GM10266 (cell line): ENCODE measurements at regions not wholly inside any gene's neighbourhood (a gene's known extent, or its start where the extent isn't known, plus 50 kb on each side); places are given as distances from the start of the nearest gene placed in this dataset.

Experiments used
- DNase-seq: peaks from one replicate; pipeline ENCODE4 v3.0.0; 2012; ENCODE audit errors: extremely low spot score
- CTCF ChIP-seq: IDR thresholded peaks from 2 replicates; pipeline ENCODE4 v1.5.1; 2012; ENCODE audit warnings: mild to moderate bottlenecking, low read depth; ENCODE audit not compliant: control insufficient read depth, insufficient read depth; ENCODE audit errors: missing control alignments

- DNase-seq = no peak
- TF ChIP-seq CTCF = no peak
These were observed 79.5 kb upstream of the GPC1 start for GRCh38 chr2:240355962-240356361.

DNA sequence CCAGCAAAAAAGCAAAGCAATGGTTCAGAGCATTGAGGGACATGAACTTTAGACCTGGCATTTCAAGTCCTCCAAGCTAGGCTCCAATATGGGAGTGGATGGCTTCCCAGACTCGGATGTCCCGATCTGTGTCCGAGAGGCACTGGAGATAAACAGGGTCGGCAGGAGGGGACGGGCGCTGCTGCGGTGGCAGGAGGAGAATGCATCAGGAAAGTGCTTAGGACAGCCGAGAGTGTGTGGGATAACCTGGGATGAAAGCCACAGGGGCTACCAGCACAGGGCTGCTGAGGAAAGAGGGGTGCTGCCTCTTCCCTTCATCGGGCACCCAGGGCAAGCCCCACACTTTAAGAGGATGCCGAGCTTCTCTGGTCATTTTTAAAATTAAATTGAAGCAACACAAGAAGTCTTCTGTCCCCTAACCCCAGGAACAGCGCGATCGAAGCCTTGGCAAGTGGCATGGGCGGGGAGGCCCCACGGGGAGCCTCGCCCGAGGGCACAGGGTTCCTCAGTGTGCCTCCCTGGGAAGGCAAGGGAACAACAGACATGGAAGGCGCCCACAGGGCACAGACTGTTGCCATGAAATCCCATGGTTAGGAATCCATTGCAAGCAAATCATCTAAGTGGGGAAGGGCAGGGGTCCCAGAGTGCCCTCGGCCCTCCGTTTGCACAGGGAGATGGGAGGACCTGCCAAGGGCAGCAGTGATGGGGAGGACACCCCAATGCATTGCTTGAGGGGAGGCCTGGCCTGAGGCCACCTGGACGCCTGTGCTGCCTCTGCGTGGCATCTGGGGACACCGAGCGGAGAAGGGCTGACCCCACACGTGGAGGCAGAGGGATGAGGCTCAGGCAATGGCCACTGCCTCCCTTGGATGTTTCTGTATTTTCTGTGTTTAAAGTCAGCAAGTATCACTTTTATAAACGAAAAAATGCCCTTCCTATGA lies 78.5 kb upstream of the GPC1 start:
- no peak for TF ChIP-seq CTCF
- no peak for DNase-seq

DNA sequence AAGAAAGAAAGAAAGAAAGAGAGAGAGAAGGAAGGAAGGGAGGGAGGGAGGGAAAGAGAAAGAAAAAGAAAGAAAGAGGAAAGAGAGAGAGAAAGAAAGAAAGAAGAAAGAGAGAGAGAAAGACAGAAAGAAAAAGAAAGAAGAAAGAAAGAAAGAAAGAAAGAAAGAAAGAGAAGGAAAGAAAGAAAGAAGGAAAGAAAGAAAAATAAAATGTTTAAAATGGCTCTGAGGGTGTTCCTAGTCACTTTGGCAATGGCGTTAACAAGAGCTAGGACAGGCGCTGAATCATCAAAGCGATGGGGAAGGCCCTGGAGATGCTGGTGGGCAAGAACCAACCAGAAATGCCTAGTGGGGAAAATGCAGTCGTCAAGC lies 77.8 kb upstream of the GPC1 start:
- no peak for TF ChIP-seq CTCF
- no peak for DNase-seq

- TF ChIP-seq CTCF = no peak
- no peak for DNase-seq
These were observed 77.4 kb upstream of the GPC1 start for GRCh38 chr2:240358080-240358479.

GRCh38 chr2:240358821-240359397 lies 76.6 kb upstream of the GPC1 start:
- no peak for TF ChIP-seq CTCF
- no peak for DNase-seq

GRCh38 chr2:240359695-240360094 lies 75.8 kb upstream of the GPC1 start:
- DNase-seq = no peak

More at GRCh38 chr2:240359695-240360094, 75.8 kb upstream of the GPC1 start:
- TF ChIP-seq CTCF = no peak
